ENCODE measurements at regions not wholly inside any gene's neighbourhood (a gene's known extent, or its start where the extent isn't known, plus 50 kb on each side); places are given as distances from the start of the nearest gene placed in this dataset.

DNA sequence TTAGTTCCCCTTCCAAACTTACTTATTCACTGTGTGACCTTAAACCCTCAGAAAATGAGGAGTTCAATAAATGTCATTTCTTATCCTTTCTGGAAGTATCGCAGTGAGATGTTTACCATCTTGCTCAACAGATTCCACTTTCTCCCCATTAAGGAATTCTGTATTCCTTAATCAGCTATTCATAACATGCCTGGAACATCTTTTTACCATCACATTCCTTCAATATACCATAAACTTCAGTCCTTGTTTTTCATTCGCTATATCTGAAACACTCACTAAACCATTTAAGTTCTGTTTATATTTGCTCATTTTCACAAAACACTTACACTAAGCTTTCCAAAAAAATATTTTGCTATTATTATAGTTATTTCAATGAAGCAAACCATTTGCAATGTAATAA is 1158.6 kb downstream of the CDH12 start:
- TF ChIP-seq, protein P1, sequence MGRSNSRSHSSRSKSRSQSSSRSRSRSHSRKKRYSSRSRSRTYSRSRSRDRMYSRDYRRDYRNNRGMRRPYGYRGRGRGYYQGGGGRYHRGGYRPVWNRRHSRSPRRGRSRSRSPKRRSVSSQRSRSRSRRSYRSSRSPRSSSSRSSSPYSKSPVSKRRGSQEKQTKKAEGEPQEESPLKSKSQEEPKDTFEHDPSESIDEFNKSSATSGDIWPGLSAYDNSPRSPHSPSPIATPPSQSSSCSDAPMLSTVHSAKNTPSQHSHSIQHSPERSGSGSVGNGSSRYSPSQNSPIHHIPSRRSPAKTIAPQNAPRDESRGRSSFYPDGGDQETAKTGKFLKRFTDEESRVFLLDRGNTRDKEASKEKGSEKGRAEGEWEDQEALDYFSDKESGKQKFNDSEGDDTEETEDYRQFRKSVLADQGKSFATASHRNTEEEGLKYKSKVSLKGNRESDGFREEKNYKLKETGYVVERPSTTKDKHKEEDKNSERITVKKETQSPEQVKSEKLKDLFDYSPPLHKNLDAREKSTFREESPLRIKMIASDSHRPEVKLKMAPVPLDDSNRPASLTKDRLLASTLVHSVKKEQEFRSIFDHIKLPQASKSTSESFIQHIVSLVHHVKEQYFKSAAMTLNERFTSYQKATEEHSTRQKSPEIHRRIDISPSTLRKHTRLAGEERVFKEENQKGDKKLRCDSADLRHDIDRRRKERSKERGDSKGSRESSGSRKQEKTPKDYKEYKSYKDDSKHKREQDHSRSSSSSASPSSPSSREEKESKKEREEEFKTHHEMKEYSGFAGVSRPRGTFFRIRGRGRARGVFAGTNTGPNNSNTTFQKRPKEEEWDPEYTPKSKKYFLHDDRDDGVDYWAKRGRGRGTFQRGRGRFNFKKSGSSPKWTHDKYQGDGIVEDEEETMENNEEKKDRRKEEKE (IDR thresholded peaks at IDR 0.05): no peak
- TF ChIP-seq, protein P2, sequence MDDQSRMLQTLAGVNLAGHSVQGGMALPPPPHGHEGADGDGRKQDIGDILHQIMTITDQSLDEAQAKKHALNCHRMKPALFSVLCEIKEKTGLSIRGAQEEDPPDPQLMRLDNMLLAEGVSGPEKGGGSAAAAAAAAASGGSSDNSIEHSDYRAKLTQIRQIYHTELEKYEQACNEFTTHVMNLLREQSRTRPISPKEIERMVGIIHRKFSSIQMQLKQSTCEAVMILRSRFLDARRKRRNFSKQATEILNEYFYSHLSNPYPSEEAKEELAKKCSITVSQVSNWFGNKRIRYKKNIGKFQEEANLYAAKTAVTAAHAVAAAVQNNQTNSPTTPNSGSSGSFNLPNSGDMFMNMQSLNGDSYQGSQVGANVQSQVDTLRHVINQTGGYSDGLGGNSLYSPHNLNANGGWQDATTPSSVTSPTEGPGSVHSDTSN (IDR thresholded peaks at IDR 0.05; ENCODE audit: insufficient replicate concordance, low read depth, low read length): no peak
- no peak for TF ChIP-seq MAX (IDR thresholded peaks at IDR 0.05; ENCODE audit: low read depth, low read length)

Measured in GM12878 (cell line).